ENCODE measurements at regions not wholly inside any gene's neighbourhood (a gene's known extent, or its start where the extent isn't known, plus 50 kb on each side); places are given as distances from the start of the nearest gene placed in this dataset.

- no peak for DNase-seq (ENCODE audit: low read depth in 2 of 2, low spot score in 1 of 2)
Observed at GRCh38 chr16:89027281-89027680, 50.3 kb upstream of the CBFA2T3 start.

GRCh38 chr16:89031715-89032659, 55.0 kb upstream of the CBFA2T3 start:
- DNase-seq (ENCODE audit: low read depth in 2 of 2, low spot score in 1 of 2): peak; percentile 7 to 24

- DNase-seq (ENCODE audit: low read depth in 2 of 2, low spot score in 1 of 2): no peak
Observed at GRCh38 chr16:89033304-89033703, 56.3 kb upstream of the CBFA2T3 start.

- DNase-seq (ENCODE audit: low read depth in 2 of 2, low spot score in 1 of 2): no peak
Observed at GRCh38 chr16:89033796-89034572, 57.0 kb upstream of the CBFA2T3 start.

GRCh38 chr16:89034573-89034961, 57.6 kb upstream of the CBFA2T3 start:
- no peak for DNase-seq (ENCODE audit: low read depth in 2 of 2, low spot score in 1 of 2)

GRCh38 chr16:89034971-89035668, 58.1 kb upstream of the CBFA2T3 start:
- no peak for DNase-seq (ENCODE audit: low read depth in 2 of 2, low spot score in 1 of 2)

- DNase-seq (ENCODE audit: low read depth in 2 of 2, low spot score in 1 of 2): no peak
Observed at GRCh38 chr16:89035669-89036570, 57.7 kb upstream of the ACSF3 start.

GRCh38 chr16:89036776-89037175, 56.9 kb upstream of the ACSF3 start:
- no peak for DNase-seq (ENCODE audit: low read depth in 2 of 2, low spot score in 1 of 2)

GRCh38 chr16:89037261-89038152, 56.1 kb upstream of the ACSF3 start:
- no peak for DNase-seq (ENCODE audit: low read depth in 2 of 2, low spot score in 1 of 2)

- DNase-seq (ENCODE audit: low read depth in 2 of 2, low spot score in 1 of 2): no peak
Observed at GRCh38 chr16:89038221-89038721, 55.4 kb upstream of the ACSF3 start.

GRCh38 chr16:89038811-89039735, 54.6 kb upstream of the ACSF3 start:
- DNase-seq (ENCODE audit: low read depth in 2 of 2, low spot score in 1 of 2): no peak

GRCh38 chr16:89039756-89040155, 53.9 kb upstream of the ACSF3 start:
- no peak for DNase-seq (ENCODE audit: low read depth in 2 of 2, low spot score in 1 of 2)

GRCh38 chr16:89040391-89040790, 53.3 kb upstream of the ACSF3 start:
- no peak for DNase-seq (ENCODE audit: low read depth in 2 of 2, low spot score in 1 of 2)

- no peak for DNase-seq (ENCODE audit: low read depth in 2 of 2, low spot score in 1 of 2)
Observed at GRCh38 chr16:89040861-89041570, 52.6 kb upstream of the ACSF3 start.

- DNase-seq (ENCODE audit: low read depth in 2 of 2, low spot score in 1 of 2): no peak
Observed at GRCh38 chr16:89041571-89042481, 51.8 kb upstream of the ACSF3 start.

- DNase-seq (ENCODE audit: low read depth in 2 of 2, low spot score in 1 of 2): no peak
Observed at GRCh38 chr16:89042711-89043551, 50.7 kb upstream of the ACSF3 start.

All from stimulated activated CD8-positive, alpha-beta memory T cell treated with anti-CD3 and anti-CD28 coated beads, Interleukin-4, amount 100 ng/mL, for 4 hours (primary cell).